GM18870 (cell line): ENCODE measurements at regions not wholly inside any gene's neighbourhood (a gene's known extent, or its start where the extent isn't known, plus 50 kb on each side); places are given as distances from the start of the nearest gene placed in this dataset.

Source experiments
- ATAC-seq: cut with Tn5 transposase; IDR thresholded peaks from one replicate; pipeline ENCODE4 v1.9.1; 2021; ENCODE audit warnings: moderate library complexity; ENCODE audit not compliant: unreplicated experiment

GRCh38 chr9:88753691-88754367 is 218.9 kb downstream of the NXNL2 start:
- ATAC-seq: no peak

GRCh38 chr9:88754452-88754851 is 219.5 kb downstream of the NXNL2 start:
- ATAC-seq: no peak

- ATAC-seq: no peak
Measured at GRCh38 chr9:88754886-88755285, 219.9 kb downstream of the NXNL2 start.

GRCh38 chr9:88757406-88758010 is 222.5 kb downstream of the NXNL2 start:
- ATAC-seq: no peak

- ATAC-seq: no peak
Measured at GRCh38 chr9:88759364-88759763, 224.4 kb downstream of the NXNL2 start.

- no peak for ATAC-seq
Measured at GRCh38 chr9:88766778-88767503, 224.3 kb upstream of the S1PR3 start.

GRCh38 chr9:88767504-88767790 is 223.8 kb upstream of the S1PR3 start:
- no peak for ATAC-seq

GRCh38 chr9:88772575-88772974 is 218.7 kb upstream of the S1PR3 start:
- ATAC-seq: no peak

- ATAC-seq: no peak
Measured at GRCh38 chr9:88773126-88773525, 218.1 kb upstream of the S1PR3 start.

GRCh38 chr9:88773627-88774244 is 217.5 kb upstream of the S1PR3 start:
- ATAC-seq: no peak

- no peak for ATAC-seq
Measured at GRCh38 chr9:88775037-88775471, 216.2 kb upstream of the S1PR3 start.

- ATAC-seq: no peak
Measured at GRCh38 chr9:88775559-88775958, 215.7 kb upstream of the S1PR3 start.

GRCh38 chr9:88775966-88776365 is 215.3 kb upstream of the S1PR3 start:
- no peak for ATAC-seq

- no peak for ATAC-seq
Measured at GRCh38 chr9:88776717-88777497, 214.4 kb upstream of the S1PR3 start.

GRCh38 chr9:88777498-88778312 is 213.6 kb upstream of the S1PR3 start:
- ATAC-seq: no peak

GRCh38 chr9:88781628-88782391 is 209.5 kb upstream of the S1PR3 start:
- no peak for ATAC-seq

GRCh38 chr9:88782931-88783710 is 208.1 kb upstream of the S1PR3 start:
- ATAC-seq: no peak

GRCh38 chr9:88783711-88784083 is 207.6 kb upstream of the S1PR3 start:
- no peak for ATAC-seq

GRCh38 chr9:88784960-88785359 is 206.3 kb upstream of the S1PR3 start:
- no peak for ATAC-seq
